Gastroesophageal sphincter (tissue), 4 donors: ENCODE measurements at regions not wholly inside any gene's neighbourhood (a gene's known extent, or its start where the extent isn't known, plus 50 kb on each side); places are given as distances from the start of the nearest gene placed in this dataset.

Source experiments
- ATAC-seq: fragments of 150-250 bp; one replicate; pipeline ENCODE4 v1.9.1; 2016; ENCODE audit warnings: mild to moderate bottlenecking, moderate library complexity
- H3K27ac ChIP-seq, 4 donors: fragments of 200-600 bp; sonication (generic) in 3 of 4; 1 replicate in 3 of 4; 2 replicates in 1 of 4; pipeline ENCODE4 v1.5.1; 2016 to 2019
- H3K27me3 ChIP-seq: fragments of 200-600 bp; sonication (generic); one replicate; pipeline ENCODE4 v1.5.1; 2019
- H3K36me3 ChIP-seq, 2 donors: fragments of 200-600 bp; sonication (generic); one replicate each; pipeline ENCODE4 v1.5.1; 2019; ENCODE audit warnings: control low read depth in 1 of 2
- H3K4me1 ChIP-seq, 3 donors: fragments of 200-600 bp; sonication (generic); 1 replicate in 2 of 3; 2 replicates in 1 of 3; pipeline ENCODE4 v1.5.1; 2016 to 2019; ENCODE audit warnings: control low read depth in 2 of 3
- H3K4me3 ChIP-seq, 2 donors: fragments of 200-600 bp; sonication (generic); one replicate each; pipeline ENCODE4 v1.5.1; 2019; ENCODE audit warnings: mild to moderate bottlenecking in 1 of 2, moderate library complexity in 1 of 2
- H3K9me3 ChIP-seq, 3 donors: fragments of 200-600 bp; sonication (generic); one replicate each; pipeline ENCODE4 v1.5.1; 2017 to 2019; ENCODE audit warnings: control low read depth in 2 of 3
- EP300 ChIP-seq: sonication (generic); formaldehyde crosslinking; IDR thresholded peaks from one replicate; pipeline ENCODE4 v1.6.1; 2017; ENCODE audit warnings: antibody characterized with exemption, mild to moderate bottlenecking
- POLR2A ChIP-seq, 2 donors: fragments of 450-650 bp; IDR thresholded peaks; one replicate each; pipeline ENCODE4 v1.6.1; 2017; ENCODE audit warnings: antibody characterized with exemption in 2 of 2, mild to moderate bottlenecking in 2 of 2, moderate library complexity in 1 of 2
- POLR2AphosphoS5 ChIP-seq: sonication (generic); formaldehyde crosslinking; IDR thresholded peaks from one replicate; pipeline ENCODE4 v1.6.1; 2017; ENCODE audit warnings: antibody characterized with exemption
- WGBS, 2 donors: methylation state at CpG; one replicate each; pipeline ENCODE4 v1.1.5; 2018; ENCODE audit warnings: low coverage in 1 of 2; 5-methylcytosine and 5-hydroxymethylcytosine counted together
- TF ChIP-seq, protein P1 (sequence below), 4 experiments: fragments of 200-600 bp in 2 of 4; fragments of 450-650 bp in 2 of 4; sonication (generic) in 1 of 4; IDR thresholded peaks; one replicate each; pipeline ENCODE4 v1.5.1; 2017 to 2019; ENCODE audit warnings: antibody characterized with exemption in 4 of 4, mild to moderate bottlenecking in 2 of 4, moderate library complexity in 2 of 4

DNA sequence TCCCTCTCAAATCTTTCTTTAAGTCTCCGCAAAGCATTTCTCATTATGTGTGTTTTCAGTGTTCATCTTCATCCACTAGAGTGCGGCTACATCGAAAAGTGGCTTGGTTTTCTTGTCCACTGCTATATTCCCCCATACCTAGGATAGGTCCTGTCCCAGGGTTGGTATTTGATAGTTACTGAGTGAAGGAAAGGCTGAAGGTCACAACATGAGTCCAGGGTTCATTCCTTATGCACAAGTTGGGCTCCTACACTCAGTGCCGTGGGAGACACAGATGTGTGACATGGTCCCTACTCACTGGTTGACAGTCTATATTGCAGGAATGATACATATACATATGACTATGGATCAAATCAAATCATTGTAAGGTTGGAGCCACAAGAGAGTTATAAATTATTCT lies 55.4 kb upstream of the RELL1 start:
- H3K4me3 ChIP-seq = no peak overlapping the region
- no peak for ATAC-seq
- no peaks in the 10 kb centered on the region for H3K9me3 ChIP-seq
- no peaks in the 10 kb centered on the region for H3K36me3 ChIP-seq
- 94 to 100% methylated on average over 3 to 4 of the region's 4 CpGs for WGBS, 2 donors
- no peak overlapping the region for H3K27ac ChIP-seq
- TF ChIP-seq, protein P1, sequence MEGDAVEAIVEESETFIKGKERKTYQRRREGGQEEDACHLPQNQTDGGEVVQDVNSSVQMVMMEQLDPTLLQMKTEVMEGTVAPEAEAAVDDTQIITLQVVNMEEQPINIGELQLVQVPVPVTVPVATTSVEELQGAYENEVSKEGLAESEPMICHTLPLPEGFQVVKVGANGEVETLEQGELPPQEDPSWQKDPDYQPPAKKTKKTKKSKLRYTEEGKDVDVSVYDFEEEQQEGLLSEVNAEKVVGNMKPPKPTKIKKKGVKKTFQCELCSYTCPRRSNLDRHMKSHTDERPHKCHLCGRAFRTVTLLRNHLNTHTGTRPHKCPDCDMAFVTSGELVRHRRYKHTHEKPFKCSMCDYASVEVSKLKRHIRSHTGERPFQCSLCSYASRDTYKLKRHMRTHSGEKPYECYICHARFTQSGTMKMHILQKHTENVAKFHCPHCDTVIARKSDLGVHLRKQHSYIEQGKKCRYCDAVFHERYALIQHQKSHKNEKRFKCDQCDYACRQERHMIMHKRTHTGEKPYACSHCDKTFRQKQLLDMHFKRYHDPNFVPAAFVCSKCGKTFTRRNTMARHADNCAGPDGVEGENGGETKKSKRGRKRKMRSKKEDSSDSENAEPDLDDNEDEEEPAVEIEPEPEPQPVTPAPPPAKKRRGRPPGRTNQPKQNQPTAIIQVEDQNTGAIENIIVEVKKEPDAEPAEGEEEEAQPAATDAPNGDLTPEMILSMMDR (IDR thresholded peaks at IDR 0.05) = no peak
- no peaks in the 10 kb centered on the region for H3K4me1 ChIP-seq
- no peaks in the 10 kb centered on the region for H3K27me3 ChIP-seq

GRCh38 chr4:37740546-37740945 lies 54.4 kb upstream of the RELL1 start:
- H3K27me3 ChIP-seq = no peaks in the 10 kb centered on the region
- WGBS, 2 donors = 53 to 55% methylated on average over 5 of the region's 5 CpGs
- no peak for ATAC-seq
- TF ChIP-seq POLR2AphosphoS5 = no peak
- TF ChIP-seq EP300 = no peak
- TF ChIP-seq, protein P1 (IDR thresholded peaks at IDR 0.05) = no peak
- no peak for TF ChIP-seq POLR2A (IDR thresholded peaks at IDR 0.05)
- H3K27ac ChIP-seq = no peak overlapping the region
- no peaks in the 10 kb centered on the region for H3K36me3 ChIP-seq
- H3K9me3 ChIP-seq = no peaks in the 10 kb centered on the region
- H3K4me1 ChIP-seq = no peaks in the 10 kb centered on the region
- H3K4me3 ChIP-seq = no peak overlapping the region

GRCh38 chr4:37737466-37737865 lies 51.3 kb upstream of the RELL1 start:
- TF ChIP-seq POLR2AphosphoS5 = no peak
- TF ChIP-seq EP300 = no peak
- no peak for TF ChIP-seq POLR2A (IDR thresholded peaks at IDR 0.05)
- TF ChIP-seq, protein P1 (IDR thresholded peaks at IDR 0.05) = no peak
- 81 to 82% methylated on average over 2 to 4 of the region's 4 CpGs for WGBS, 2 donors
- Histone ChIP-seq H3K4me3 (no peak overlapping the region), H3K27ac (no peak overlapping the region), H3K27me3 (no peaks in the 10 kb centered on the region), H3K9me3 (no peaks in the 10 kb centered on the region), H3K4me1 (no peaks in the 10 kb centered on the region), H3K36me3 (no peaks in the 10 kb centered on the region)
- ATAC-seq = no peak
